ENCODE measurements at regions not wholly inside any gene's neighbourhood (a gene's known extent, or its start where the extent isn't known, plus 50 kb on each side); places are given as distances from the start of the nearest gene placed in this dataset.

GRCh38 chr10:6756716-6757115 lies 176.6 kb upstream of the PRKCQ start (continued):
- TF ChIP-seq USF1 (CRISPR knock-in tag; IDR thresholded peaks at IDR 0.05) (no peak), ZNF138 (CRISPR knock-in tag; conservative IDR thresholded peaks at IDR 0.05) (no peak)

- no peak overlapping the region for H3K4me3 Mint-ChIP-seq
- no peak overlapping the region for H3K27ac Mint-ChIP-seq
- peaks cover 29% of the 10 kb centered on the region for H3K9me3 Mint-ChIP-seq
- POLR2A ChIA-PET, result no interaction called here
- peaks cover 56% of the 10 kb centered on the region for H3K4me1 Mint-ChIP-seq
- CTCF ChIA-PET, result no interaction called here
- ATAC-seq, result no peak
- peaks cover 39% of the 10 kb centered on the region for H3K27me3 Mint-ChIP-seq (ENCODE audit: low read depth)
- H3K36me3 Mint-ChIP-seq, result peaks cover 17% of the 10 kb centered on the region
- no peak for DNase-seq (ENCODE audit: low spot score)
- no peak for TF ChIP-seq KAT7 (CRISPR knock-in tag; IDR thresholded peaks at IDR 0.05; ENCODE audit: borderline replicate concordance)
- no peak for TF ChIP-seq SMAD3 (CRISPR knock-in tag; IDR thresholded peaks at IDR 0.05; ENCODE audit: borderline replicate concordance)
- no peak for TF ChIP-seq ZNF263 (CRISPR knock-in tag; IDR thresholded peaks at IDR 0.05; ENCODE audit: low read depth)
- TF ChIP-seq ZNF532 (CRISPR knock-in tag; IDR thresholded peaks at IDR 0.05; ENCODE audit: borderline replicate concordance), result no peak
- no peak for TF ChIP-seq NFE2L1 (CRISPR knock-in tag; IDR thresholded peaks at IDR 0.05)
- no peak for TF ChIP-seq TEAD4 (CRISPR knock-in tag; IDR thresholded peaks at IDR 0.05)
- no peak for TF ChIP-seq OVOL2 (CRISPR knock-in tag; IDR thresholded peaks at IDR 0.05; ENCODE audit: borderline replicate concordance)
- TF ChIP-seq PRDM15 (CRISPR knock-in tag; IDR thresholded peaks at IDR 0.05), result no peak
- no peak for TF ChIP-seq ATF1 (CRISPR knock-in tag; IDR thresholded peaks at IDR 0.05)
- TF ChIP-seq ZNF416 (CRISPR knock-in tag; IDR thresholded peaks at IDR 0.05), result no peak
- no peak for TF ChIP-seq ATF6 (CRISPR knock-in tag; IDR thresholded peaks at IDR 0.05)
- no peak for TF ChIP-seq AFF4 (CRISPR knock-in tag; IDR thresholded peaks at IDR 0.05; ENCODE audit: borderline replicate concordance)
- no peak for TF ChIP-seq ELF4 (CRISPR knock-in tag; IDR thresholded peaks at IDR 0.05; ENCODE audit: low read depth)
- TF ChIP-seq E2F1 (CRISPR knock-in tag; IDR thresholded peaks at IDR 0.05), result no peak
- TF ChIP-seq ZNF317 (CRISPR knock-in tag; IDR thresholded peaks at IDR 0.05; ENCODE audit: borderline replicate concordance, low read depth), result no peak
- TF ChIP-seq EMX1 (CRISPR knock-in tag; IDR thresholded peaks at IDR 0.05), result no peak
- TF ChIP-seq ETV6 (CRISPR knock-in tag; IDR thresholded peaks at IDR 0.05), result no peak
These were observed 175.8 kb upstream of the PRKCQ start for GRCh38 chr10:6755781-6756460.
